Left ventricle myocardium inferior (tissue), 1 donor: ENCODE measurements at regions not wholly inside any gene's neighbourhood (a gene's known extent, or its start where the extent isn't known, plus 50 kb on each side); places are given as distances from the start of the nearest gene placed in this dataset.

Experiments
- DNase-seq: peaks from one replicate; pipeline ENCODE4 v3.0.0-alpha.2; 2020
- H3K27ac ChIP-seq: fragments of 200-600 bp; replicated peaks from 2 replicates; pipeline ENCODE4 v1.8.0; 2021
- H3K27me3 ChIP-seq: fragments of 200-600 bp; 2 replicates; pipeline ENCODE4 v1.8.0; 2021; ENCODE audit warnings: low read depth
- H3K36me3 ChIP-seq: fragments of 200-600 bp; 2 replicates; pipeline ENCODE4 v1.8.0; 2021
- H3K4me1 ChIP-seq: fragments of 200-600 bp; 2 replicates; pipeline ENCODE4 v1.8.0; 2021
- H3K4me3 ChIP-seq: fragments of 200-600 bp; 2 replicates; pipeline ENCODE4 v1.8.0; 2021; ENCODE audit warnings: mild to moderate bottlenecking, moderate library complexity
- H3K9me3 ChIP-seq: fragments of 200-600 bp; replicated peaks from 2 replicates; pipeline ENCODE4 v1.8.0; 2021
- intact Hi-C: fragments of 100-400 bp; cut with micrococcal nuclease; formaldehyde crosslinking; loops from one replicate; pipeline ENCODE4 v1.11.0; 2022
- TF ChIP-seq, protein P1 (sequence below): fragments of 200-600 bp; IDR thresholded peaks from 2 replicates; pipeline ENCODE4 v1.8.0; 2021; ENCODE audit warnings: antibody characterized with exemption, mild to moderate bottlenecking, borderline replicate concordance
- donor health status: DM: no; HTN: yes; CAD: no; lungs with severe emphysema.

DNA sequence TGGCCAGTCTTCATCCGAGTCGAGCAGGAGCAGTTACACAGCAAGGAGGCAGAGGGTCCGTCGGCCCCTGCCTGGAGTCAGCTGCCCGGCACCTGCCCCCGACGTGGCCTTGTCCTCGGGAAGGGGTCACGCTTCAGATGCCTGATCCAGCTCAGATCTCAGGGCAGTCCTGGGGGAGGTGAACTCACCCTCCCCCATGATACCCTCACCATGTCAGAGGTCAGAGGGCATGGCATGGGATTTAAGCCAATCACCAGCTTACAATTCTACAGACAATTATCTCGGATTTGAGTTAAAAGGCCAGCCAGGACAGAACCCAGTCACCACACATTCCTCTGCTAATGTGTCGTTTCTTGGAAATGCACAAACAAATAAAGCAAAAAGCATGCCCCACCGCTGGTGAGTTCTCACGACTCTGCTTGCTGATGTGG, 211.3 kb downstream of the FOXL1 start:
- Histone ChIP-seq H3K27me3 (peaks cover 56% of the 10 kb centered on the region), H3K4me3 (no peak overlapping the region), H3K4me1 (no peaks in the 10 kb centered on the region), H3K36me3 (no peaks in the 10 kb centered on the region), H3K27ac (no peak overlapping the region), H3K9me3 (no peaks in the 10 kb centered on the region)
- TF ChIP-seq, protein P1, sequence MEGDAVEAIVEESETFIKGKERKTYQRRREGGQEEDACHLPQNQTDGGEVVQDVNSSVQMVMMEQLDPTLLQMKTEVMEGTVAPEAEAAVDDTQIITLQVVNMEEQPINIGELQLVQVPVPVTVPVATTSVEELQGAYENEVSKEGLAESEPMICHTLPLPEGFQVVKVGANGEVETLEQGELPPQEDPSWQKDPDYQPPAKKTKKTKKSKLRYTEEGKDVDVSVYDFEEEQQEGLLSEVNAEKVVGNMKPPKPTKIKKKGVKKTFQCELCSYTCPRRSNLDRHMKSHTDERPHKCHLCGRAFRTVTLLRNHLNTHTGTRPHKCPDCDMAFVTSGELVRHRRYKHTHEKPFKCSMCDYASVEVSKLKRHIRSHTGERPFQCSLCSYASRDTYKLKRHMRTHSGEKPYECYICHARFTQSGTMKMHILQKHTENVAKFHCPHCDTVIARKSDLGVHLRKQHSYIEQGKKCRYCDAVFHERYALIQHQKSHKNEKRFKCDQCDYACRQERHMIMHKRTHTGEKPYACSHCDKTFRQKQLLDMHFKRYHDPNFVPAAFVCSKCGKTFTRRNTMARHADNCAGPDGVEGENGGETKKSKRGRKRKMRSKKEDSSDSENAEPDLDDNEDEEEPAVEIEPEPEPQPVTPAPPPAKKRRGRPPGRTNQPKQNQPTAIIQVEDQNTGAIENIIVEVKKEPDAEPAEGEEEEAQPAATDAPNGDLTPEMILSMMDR, result no peak
- no peak for DNase-seq
- intact Hi-C loops, result no loop called here

DNA sequence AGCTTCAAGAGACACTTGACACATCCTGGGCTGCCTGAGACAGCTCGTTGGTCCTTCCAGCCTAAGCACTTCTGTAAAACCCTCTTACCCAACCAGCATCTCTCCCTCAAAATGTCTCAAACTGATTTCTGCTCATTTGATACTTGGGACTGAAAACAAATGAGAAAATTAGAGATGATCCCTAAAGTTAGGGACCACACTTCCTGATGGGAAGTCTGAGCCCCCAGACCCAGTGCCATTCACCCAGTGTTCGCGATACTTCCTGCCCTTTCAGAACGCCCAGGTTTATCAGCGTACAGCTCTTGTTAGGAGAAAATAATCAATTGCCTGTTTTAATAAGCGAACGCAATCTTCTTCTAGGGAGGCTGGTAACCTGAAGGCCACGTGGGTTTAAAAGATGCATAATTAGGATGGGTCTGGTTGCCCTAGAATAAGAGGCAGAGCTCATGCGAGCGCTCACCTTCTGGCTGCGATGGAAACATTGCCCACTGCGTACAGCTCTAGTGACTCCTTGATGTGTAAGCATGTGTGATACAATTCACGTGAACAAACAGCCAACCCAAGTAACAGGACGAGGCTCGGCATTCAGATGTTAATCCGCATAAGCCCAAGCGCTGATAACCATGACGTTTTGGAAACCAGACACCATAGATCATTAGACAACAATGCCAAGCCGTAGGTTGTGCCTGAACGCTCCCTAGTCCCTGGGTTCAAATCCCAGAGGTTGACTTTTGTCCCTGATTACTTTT, 213.1 kb downstream of the FOXL1 start:
- intact Hi-C loops, result no loop called here
- peaks cover 56% of the 10 kb centered on the region for H3K27me3 ChIP-seq
- DNase-seq, result no peak

DNA sequence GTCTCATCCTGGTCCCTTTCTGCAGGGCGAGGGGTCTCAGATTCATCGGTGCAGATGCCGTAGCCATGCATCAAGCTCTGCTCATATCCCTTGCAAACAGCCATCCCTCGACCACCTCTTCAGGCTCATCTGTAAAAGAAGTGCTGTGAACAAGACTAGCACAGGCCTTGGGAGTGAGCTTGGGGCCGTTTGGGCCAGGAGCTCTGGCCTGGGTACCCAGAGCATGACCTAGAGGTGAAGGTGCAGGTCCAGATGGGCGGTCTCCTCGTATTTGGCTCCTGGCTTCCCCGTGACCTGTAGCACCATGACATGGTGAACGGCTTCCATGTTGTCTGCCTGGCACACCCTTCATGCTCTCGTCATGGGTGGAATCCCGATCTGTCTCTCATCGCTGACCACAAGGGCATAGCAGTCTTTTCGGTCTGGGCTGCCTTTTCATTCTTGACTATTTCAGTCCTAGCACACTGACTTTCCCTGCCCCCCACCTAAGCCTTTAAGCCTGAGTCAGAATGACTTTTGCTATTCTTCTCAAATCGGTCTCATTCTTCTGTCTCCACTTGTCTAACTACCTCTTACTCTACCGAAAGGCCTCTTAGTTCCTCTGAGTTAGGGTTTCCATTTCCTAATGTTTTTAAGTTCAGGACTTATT, 216.0 kb downstream of the FOXL1 start:
- Histone ChIP-seq H3K4me3 (no peak overlapping the region), H3K4me1 (no peaks in the 10 kb centered on the region), H3K36me3 (no peaks in the 10 kb centered on the region), H3K27ac (no peak overlapping the region), H3K9me3 (no peaks in the 10 kb centered on the region), H3K27me3 (peaks cover 60% of the 10 kb centered on the region)
- DNase-seq, result no peak
- TF ChIP-seq, protein P1, result no peak
- intact Hi-C loops, result no loop called here

More for the DNA sequence above, 213.1 kb downstream of the FOXL1 start:
- H3K9me3 ChIP-seq, result no peaks in the 10 kb centered on the region
- H3K36me3 ChIP-seq, result no peaks in the 10 kb centered on the region
- no peak overlapping the region for H3K4me3 ChIP-seq
- TF ChIP-seq, protein P1, result no peak
- H3K4me1 ChIP-seq, result no peaks in the 10 kb centered on the region
- H3K27ac ChIP-seq, result no peak overlapping the region

DNA sequence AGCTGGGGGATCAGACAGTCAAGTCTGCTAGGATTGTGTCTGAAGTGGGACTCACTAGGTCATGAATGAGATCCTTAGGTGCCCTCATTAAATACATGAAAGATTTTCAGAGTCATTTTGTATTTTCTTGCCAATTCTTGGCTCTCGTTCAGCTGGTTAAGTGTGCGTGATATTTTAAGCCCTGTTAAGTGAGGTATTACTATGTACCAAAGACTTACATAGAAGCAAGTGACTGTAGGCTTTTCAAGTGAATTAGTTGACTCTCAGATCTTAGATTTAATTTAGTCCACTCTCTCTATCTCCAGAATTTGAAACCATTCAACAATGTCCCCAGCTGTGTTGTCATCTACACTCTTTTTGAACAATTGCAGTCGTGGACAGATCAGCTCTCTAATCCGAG, 219.4 kb downstream of the FOXL1 start:
- Histone ChIP-seq H3K27me3 (peaks cover 61% of the 10 kb centered on the region), H3K4me3 (no peak overlapping the region), H3K36me3 (no peaks in the 10 kb centered on the region), H3K4me1 (no peaks in the 10 kb centered on the region), H3K9me3 (no peaks in the 10 kb centered on the region), H3K27ac (no peak overlapping the region)
- DNase-seq, result no peak
- intact Hi-C loops, result no loop called here
- TF ChIP-seq, protein P1, result no peak

DNA sequence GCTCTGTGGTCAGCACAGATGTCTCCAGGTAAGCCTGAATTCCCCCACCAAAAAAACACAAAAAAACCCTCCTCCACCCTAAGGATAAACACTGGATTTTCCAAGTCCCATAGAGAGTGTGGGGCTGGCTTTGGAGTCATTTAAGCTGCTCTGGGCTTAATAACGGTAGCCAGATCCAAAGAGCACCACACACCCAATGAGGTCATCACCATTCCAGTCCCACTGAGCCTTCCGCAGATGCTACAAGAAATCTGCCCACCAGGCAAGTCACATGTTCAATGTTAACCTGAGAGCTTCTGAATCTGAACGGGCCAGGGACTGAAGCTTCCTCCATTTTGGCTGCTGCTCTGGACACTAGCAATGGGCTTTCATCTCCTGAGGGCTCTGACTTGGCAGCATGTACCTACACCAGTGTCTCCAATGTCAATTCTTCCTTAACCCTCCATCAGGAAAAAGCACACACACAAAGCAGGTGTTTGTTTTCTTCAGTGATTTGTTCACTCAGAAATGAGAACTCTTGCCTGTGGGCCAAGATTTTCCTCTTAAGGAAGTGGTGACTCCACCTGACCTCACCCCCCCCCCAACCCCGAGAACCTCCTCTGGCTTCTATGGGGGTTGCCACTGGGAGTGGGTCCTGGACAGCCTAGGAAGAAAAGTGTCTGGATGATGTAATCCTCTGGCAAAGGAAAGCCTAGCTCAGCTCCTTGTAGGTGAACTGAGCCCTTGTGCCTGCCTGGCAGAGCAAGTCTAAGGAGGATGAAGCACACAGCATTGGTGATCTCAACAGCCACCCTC, 220.1 kb downstream of the FOXL1 start:
- TF ChIP-seq, protein P1, result no peak
- no peak overlapping the region for H3K4me3 ChIP-seq
- H3K9me3 ChIP-seq, result no peaks in the 10 kb centered on the region
- no peaks in the 10 kb centered on the region for H3K4me1 ChIP-seq
- no peak for DNase-seq
- H3K27me3 ChIP-seq, result peaks cover 62% of the 10 kb centered on the region
- intact Hi-C loops, result no loop called here
- no peak overlapping the region for H3K27ac ChIP-seq
- no peaks in the 10 kb centered on the region for H3K36me3 ChIP-seq
